B cell (primary cell): ENCODE measurements at regions not wholly inside any gene's neighbourhood (a gene's known extent, or its start where the extent isn't known, plus 50 kb on each side); places are given as distances from the start of the nearest gene placed in this dataset.
"Not testable (repeated sequence)": the region's sequence is repeated elsewhere in the genome, so short reads cannot be mapped to it uniquely, and the experiment has no call there.

Experiments
- ATAC-seq: fragments of 200-7000 bp; cut with Tn5 transposase; one replicate; pipeline ENCODE4 v1.10.0; 2021; ENCODE audit warnings: low read depth, mild to moderate bottlenecking, moderate number of reproducible peaks, moderate library complexity
- CTCF ChIA-PET: fragments of 350-600 bp; sonication (Branson Sonifier 250); formaldehyde crosslinking; loops from one replicate; lab custom pipeline; 2021; ENCODE audit warnings: antibody characterized with exemption, inconsistent platforms; lab: Charles Lee
- POLR2A ChIA-PET: fragments of 350-600 bp; sonication (Branson Sonifier 250); formaldehyde crosslinking; loops from one replicate; lab custom pipeline; 2021; ENCODE audit warnings: antibody characterized with exemption; lab: Charles Lee
- DNase-seq: peaks from one replicate; pipeline ENCODE4 v3.0.0; 2013
- H2AFZ ChIP-seq: 2 replicates; pipeline ENCODE4 v1.6.1; 2012; ENCODE audit warnings: mild to moderate bottlenecking, low read depth, low read length; ENCODE audit not compliant: insufficient read depth, poor library complexity, severe bottlenecking
- H3K27ac ChIP-seq, 2 donors: 1 replicate in 1 of 2; 2 replicates in 1 of 2; pipeline ENCODE4 v1.5.1; 2012 to 2013; ENCODE audit warnings: low read length in 2 of 2, mild to moderate bottlenecking in 2 of 2, moderate library complexity in 1 of 2
- H3K27me3 ChIP-seq, 4 experiments: fragments of 200-600 bp in 1 of 4; sonication (generic) in 1 of 4; replicated peaks in 1 of 4; 1 replicate in 2 of 4; 2 replicates in 2 of 4; pipeline versions ENCODE4 v1.6.1 to v1.7.0; 2013 to 2016; ENCODE audit warnings: low read length in 3 of 4, mild to moderate bottlenecking in 2 of 4, mixed read lengths in 1 of 4, moderate library complexity in 1 of 4; ENCODE audit not compliant: insufficient read depth in 4 of 4, control insufficient read depth in 3 of 4; ENCODE audit errors: control extremely low read depth in 1 of 4
- H3K36me3 ChIP-seq, 2 experiments: replicated peaks in 1 of 2; 1 replicate in 1 of 2; 2 replicates in 1 of 2; pipeline versions ENCODE4 v1.6.1 to v1.7.1; 2013; ENCODE audit warnings: low read length in 1 of 2; ENCODE audit not compliant: insufficient read depth in 2 of 2, control insufficient read depth in 1 of 2; ENCODE audit errors: control extremely low read depth in 1 of 2, extremely low read depth in 1 of 2
- H3K4me1 ChIP-seq, 2 donors: fragments of 200-600 bp in 1 of 2; sonication (generic) in 1 of 2; 1 replicate in 1 of 2; 2 replicates in 1 of 2; pipeline versions ENCODE4 v1.5.1 to v1.6.1; 2013 to 2017; ENCODE audit warnings: low read length in 2 of 2; ENCODE audit not compliant: control insufficient read depth in 2 of 2, insufficient read depth in 2 of 2
- H3K4me2 ChIP-seq: replicated peaks from 2 replicates; pipeline ENCODE3; 2012; ENCODE audit warnings: mild to moderate bottlenecking, low read depth, low read length; ENCODE audit not compliant: poor library complexity, severe bottlenecking
- H3K4me3 ChIP-seq, 5 experiments: fragments of 200-600 bp in 1 of 5; sonication (generic) in 1 of 5; 1 replicate in 3 of 5; 2 replicates in 2 of 5; pipeline versions ENCODE4 v1.5.1 to v1.7.0; 2011 to 2016; ENCODE audit warnings: low read length in 4 of 5, mild to moderate bottlenecking in 4 of 5, low read depth in 2 of 5, control low read depth in 1 of 5, moderate library complexity in 1 of 5; ENCODE audit not compliant: insufficient read depth in 1 of 5; ENCODE audit errors: control extremely low read depth in 1 of 5, extremely low read depth in 1 of 5
- H3K79me2 ChIP-seq: fragments of 200-600 bp; sonication (generic); one replicate; pipeline ENCODE4 v1.6.0; 2016; ENCODE audit warnings: low read length; ENCODE audit not compliant: control insufficient read depth, insufficient read depth
- H3K9ac ChIP-seq: fragments of 200-600 bp; sonication (generic); 2 replicates; pipeline ENCODE4 v1.6.1; 2017; ENCODE audit warnings: mild to moderate bottlenecking, low read length, moderate library complexity
- H3K9me3 ChIP-seq, 3 donors: one replicate each; pipeline versions ENCODE4 v1.6.1 to v1.7.1; 2013; ENCODE audit warnings: low read length in 2 of 3; ENCODE audit not compliant: control insufficient read depth in 2 of 3, insufficient read depth in 1 of 3; ENCODE audit errors: control extremely low read depth in 1 of 3
- H4K20me1 ChIP-seq: 2 replicates; pipeline ENCODE4 v1.6.0; 2012; ENCODE audit warnings: mild to moderate bottlenecking, low read length; ENCODE audit not compliant: insufficient read depth, control insufficient read depth, poor library complexity, severe bottlenecking
- H3K27ac Mint-ChIP-seq: one replicate; pipeline ENCODE4 v1.8.0; 2021; ENCODE audit warnings: mixed read lengths
- H3K27me3 Mint-ChIP-seq: one replicate; pipeline ENCODE4 v1.8.0; 2021; ENCODE audit warnings: mixed read lengths
- H3K4me1 Mint-ChIP-seq: one replicate; pipeline ENCODE4 v1.8.0; 2021; ENCODE audit warnings: mixed read lengths
- H3K4me3 Mint-ChIP-seq: one replicate; pipeline ENCODE4 v1.8.0; 2021; ENCODE audit warnings: mixed read lengths
- H3K9me3 Mint-ChIP-seq: one replicate; pipeline ENCODE4 v1.8.0; 2022; ENCODE audit warnings: mixed read lengths; ENCODE audit not compliant: insufficient read depth
- CTCF ChIP-seq: fragments of 200-600 bp; IDR thresholded peaks from one replicate; pipeline ENCODE4 v1.8.0; 2022; ENCODE audit warnings: antibody characterized with exemption, mild to moderate bottlenecking
- EZH2 ChIP-seq: IDR thresholded peaks from 2 replicates; pipeline ENCODE4 v1.6.1; 2012; ENCODE audit warnings: borderline replicate concordance, low read depth, mild to moderate bottlenecking, moderate library complexity, low read length; ENCODE audit not compliant: insufficient read depth, poor library complexity, severe bottlenecking
- WGBS: methylation state at CpG from one replicate; pipeline ENCODE4 v1.1.5; 2013; ENCODE audit warnings: missing lambda C conversion rate; ENCODE audit not compliant: insufficient coverage; 5-methylcytosine and 5-hydroxymethylcytosine counted together
- intact Hi-C: fragments of 100-400 bp; cut with micrococcal nuclease; formaldehyde crosslinking; loops from one replicate; pipeline ENCODE4 v1.10.0; 2022

- H3K9me3 ChIP-seq: no peaks in the 10 kb centered on the region
- Mint-ChIP-seq H3K4me1 (no peaks in the 10 kb centered on the region), H3K9me3 (no peaks in the 10 kb centered on the region), H3K27ac (no peak overlapping the region), H3K27me3 (no peaks in the 10 kb centered on the region), H3K4me3 (no peak overlapping the region)
- H3K4me1 ChIP-seq: no peaks in the 10 kb centered on the region
- DNase-seq (no peak), ATAC-seq (no peak)
- CTCF ChIA-PET: no interaction called here
- intact Hi-C loops: no loop called here
- POLR2A ChIA-PET: no interaction called here
- no peaks in the 10 kb centered on the region for H3K79me2 ChIP-seq
- no peaks in the 10 kb centered on the region for H4K20me1 ChIP-seq
- no peak overlapping the region for H3K4me2 ChIP-seq
- H3K9ac ChIP-seq: no peak overlapping the region
- 38% methylated on average over 2 of the region's 2 CpGs for WGBS
- no peak for TF ChIP-seq CTCF
- TF ChIP-seq EZH2: no peak
- H3K27me3 ChIP-seq: peaks cover 0 to 4% (median 0%) of the 10 kb centered on the region in 4 experiments
- H3K27ac ChIP-seq: no peak overlapping the region
- H3K4me3 ChIP-seq: no peak overlapping the region
- H3K36me3 ChIP-seq: no peaks in the 10 kb centered on the region
- no peak overlapping the region for H2AFZ ChIP-seq
Measured at GRCh38 chr3:137148917-137149316, 191.1 kb downstream of the IL20RB start.

- POLR2A ChIA-PET: no interaction called here
- H3K27me3 ChIP-seq: peaks cover 0 to 4% (median 0%) of the 10 kb centered on the region in 4 experiments
- Mint-ChIP-seq H3K9me3 (no peaks in the 10 kb centered on the region), H3K27me3 (no peaks in the 10 kb centered on the region), H3K4me1 (no peaks in the 10 kb centered on the region), H3K27ac (no peak overlapping the region), H3K4me3 (no peak overlapping the region)
- H3K9me3 ChIP-seq: no peaks in the 10 kb centered on the region
- H3K9ac ChIP-seq: no peak overlapping the region
- H4K20me1 ChIP-seq: no peaks in the 10 kb centered on the region
- H2AFZ ChIP-seq: no peak overlapping the region
- no peak for DNase-seq
- ATAC-seq: no peak
- H3K27ac ChIP-seq: no peak overlapping the region
- H3K4me3 ChIP-seq: no peak overlapping the region
- H3K79me2 ChIP-seq: no peaks in the 10 kb centered on the region
- CTCF ChIA-PET: no interaction called here
- WGBS: 85% methylated on average over 5 of the region's 5 CpGs
- intact Hi-C loops: no loop called here
- no peak overlapping the region for H3K4me2 ChIP-seq
- H3K4me1 ChIP-seq: no peaks in the 10 kb centered on the region
- TF ChIP-seq EZH2: no peak
- no peak for TF ChIP-seq CTCF
- H3K36me3 ChIP-seq: no peaks in the 10 kb centered on the region
Measured at GRCh38 chr3:137150825-137151224, 193.0 kb downstream of the IL20RB start.

GRCh38 chr3:137153046-137153445 is 195.3 kb downstream of the IL20RB start:
- intact Hi-C loops, H3K4me3 Mint-ChIP-seq: not testable (repeated sequence)

More at GRCh38 chr3:137153046-137153445, 195.3 kb downstream of the IL20RB start:
- H3K4me1 Mint-ChIP-seq, H3K36me3 ChIP-seq, H3K9me3 ChIP-seq, ATAC-seq, H3K27ac Mint-ChIP-seq, H3K4me3 ChIP-seq, DNase-seq, H3K27ac ChIP-seq, CTCF ChIA-PET, H3K79me2 ChIP-seq, H3K4me1 ChIP-seq, H4K20me1 ChIP-seq, H3K9me3 Mint-ChIP-seq, H3K4me2 ChIP-seq, H3K27me3 ChIP-seq, H3K9ac ChIP-seq, H3K27me3 Mint-ChIP-seq, POLR2A ChIA-PET, H2AFZ ChIP-seq: not testable (repeated sequence)
- WGBS: 90% methylated on average over 3 of the region's 5 CpGs
